ENCODE measurements at regions not wholly inside any gene's neighbourhood (a gene's known extent, or its start where the extent isn't known, plus 50 kb on each side); places are given as distances from the start of the nearest gene placed in this dataset.
"Not testable (repeated sequence)": the region's sequence is repeated elsewhere in the genome, so short reads cannot be mapped to it uniquely, and the experiment has no call there.

DNA sequence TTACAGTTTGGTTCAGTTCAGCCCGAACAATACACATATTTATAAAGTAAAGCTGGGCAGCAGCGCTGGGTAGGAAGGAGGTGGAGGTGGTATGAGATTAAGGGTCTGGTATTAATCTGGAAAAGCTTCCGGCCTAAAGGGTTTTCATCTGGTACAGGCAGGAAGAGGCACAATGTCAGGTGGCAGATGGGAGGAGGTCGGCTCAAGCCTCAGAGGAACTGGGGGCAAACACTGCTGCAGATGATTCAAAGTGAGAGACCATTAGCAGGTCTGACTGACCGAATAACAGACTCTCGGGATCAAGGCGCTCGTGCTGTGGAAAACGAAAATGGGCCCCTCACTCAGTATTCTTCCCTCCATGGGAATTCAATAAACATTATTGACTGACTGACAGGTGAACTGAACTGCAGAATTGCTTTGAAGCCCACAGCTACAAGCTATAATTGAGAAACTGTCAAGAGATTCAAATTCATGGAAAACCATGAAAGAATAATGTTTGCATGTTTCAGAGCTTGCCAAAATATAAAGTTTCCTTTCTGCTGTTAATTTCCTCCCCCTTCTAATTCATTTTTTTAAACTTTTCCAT, 75.3 kb downstream of the TMEM167A start:
- DNase-seq (ENCODE audit: low read depth in 2 of 3, low spot score in 2 of 3): no peak

DNA sequence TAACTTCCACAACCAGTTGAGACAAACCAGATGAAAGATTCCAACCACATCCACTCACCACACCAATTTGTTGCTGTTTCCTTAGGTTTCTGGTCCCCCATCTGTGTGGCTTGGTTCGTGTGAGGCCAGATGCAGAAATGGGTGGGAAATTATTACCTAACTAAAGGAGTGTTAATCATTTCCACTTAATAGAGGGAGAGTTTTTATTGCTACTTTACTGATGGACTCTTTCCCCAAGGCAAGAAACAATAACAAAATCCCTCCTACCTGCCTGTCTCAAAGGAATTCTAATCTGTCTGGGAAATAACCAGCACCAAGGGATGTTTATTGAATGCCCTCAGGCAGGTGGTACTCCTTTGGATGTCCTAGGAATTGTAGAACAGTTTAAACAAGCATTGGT, 76.3 kb downstream of the TMEM167A start:
- DNase-seq (ENCODE audit: low read depth in 2 of 3, low spot score in 2 of 3): no peak

- no peak for DNase-seq (ENCODE audit: low read depth in 2 of 3, low spot score in 2 of 3)
Measured at GRCh38 chr5:83000428-83000827, 76.8 kb downstream of the TMEM167A start.

DNA sequence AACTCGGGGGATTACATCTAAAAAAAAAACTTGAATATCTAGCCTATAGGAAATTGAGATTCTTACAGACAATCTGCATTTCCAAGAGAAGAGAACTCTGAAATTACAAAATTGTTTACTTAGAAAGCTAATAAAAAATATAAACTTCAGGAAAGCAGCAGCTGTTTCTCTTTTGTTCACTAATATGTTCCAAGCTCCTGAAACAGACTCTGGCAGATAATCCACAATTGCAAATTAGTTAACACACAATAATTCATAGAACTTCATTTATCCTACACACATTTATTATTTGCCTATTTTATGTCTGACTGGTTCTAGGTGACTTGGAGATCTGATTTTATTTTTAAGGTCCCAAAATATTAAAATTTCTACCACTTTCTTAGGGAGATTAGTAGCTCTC, 83.8 kb downstream of the TMEM167A start:
- no peak for DNase-seq (ENCODE audit: low read depth in 2 of 3, low spot score in 2 of 3)

- no peak for DNase-seq (ENCODE audit: low read depth in 2 of 3, low spot score in 2 of 3)
Measured at GRCh38 chr5:82992646-82993045, 84.5 kb downstream of the TMEM167A start.

GRCh38 chr5:82991678-82992323, 85.4 kb downstream of the TMEM167A start:
- no peak for DNase-seq (ENCODE audit: low read depth in 2 of 3, low spot score in 2 of 3)

DNA sequence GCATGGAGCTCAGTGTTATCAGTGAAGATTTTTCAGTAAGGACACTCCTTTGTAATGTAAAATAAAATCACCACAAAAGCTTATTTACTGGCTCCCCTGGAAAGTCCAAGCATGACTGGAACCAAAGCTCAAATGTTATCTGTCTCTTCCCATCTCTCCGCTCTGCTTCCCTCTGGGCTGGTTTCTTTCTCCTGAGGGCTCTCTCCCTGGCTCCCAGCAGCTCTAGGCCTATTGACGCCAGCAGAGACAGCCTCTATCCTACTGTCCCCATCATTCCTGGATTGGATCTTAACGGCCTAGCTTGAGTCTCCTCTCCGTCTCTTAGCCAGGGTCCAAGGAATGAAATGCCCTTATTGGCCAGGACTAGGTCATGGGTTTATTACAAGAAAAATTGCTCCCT, 86.1 kb downstream of the TMEM167A start:
- DNase-seq (ENCODE audit: low read depth in 2 of 3, low spot score in 2 of 3): no peak

DNA sequence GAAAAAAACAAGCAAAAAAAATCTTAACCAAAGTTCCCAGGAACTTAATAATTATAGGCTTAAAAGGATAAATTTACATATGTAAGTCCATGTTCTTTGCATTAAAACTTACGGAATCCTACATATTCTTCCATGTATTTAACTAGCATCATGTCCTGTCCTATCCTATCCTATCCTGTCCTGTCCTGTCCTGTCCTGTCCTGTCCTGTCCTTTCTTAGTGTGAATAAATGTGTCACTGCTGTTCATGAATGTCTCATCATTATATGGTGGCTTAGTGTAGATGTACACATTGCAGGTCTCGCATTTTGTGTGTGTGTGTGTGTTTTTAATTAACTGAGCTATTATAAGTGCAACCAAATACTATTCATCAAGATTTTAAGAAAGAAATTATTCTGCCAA, 90.0 kb downstream of the TMEM167A start:
- no peak for DNase-seq (ENCODE audit: low read depth in 2 of 3, low spot score in 2 of 3)

DNA sequence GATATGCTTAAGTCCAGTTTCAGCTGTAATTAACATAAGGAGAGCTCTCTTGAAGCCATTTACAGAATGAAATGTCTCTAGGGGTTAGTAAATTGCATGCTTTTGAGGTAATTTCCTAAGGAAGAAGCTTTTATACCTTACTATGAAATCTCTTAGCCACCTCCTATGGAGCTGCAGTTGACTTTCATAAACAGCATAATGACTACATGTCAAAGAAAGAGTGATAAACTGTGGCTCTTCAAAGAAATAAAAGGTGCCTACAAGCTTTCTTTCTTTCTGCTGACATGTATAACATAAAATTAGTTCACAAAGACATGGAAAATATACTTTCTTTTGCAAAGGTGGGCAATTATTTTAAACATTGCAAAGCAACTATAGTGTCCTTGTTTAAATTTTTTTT, 90.8 kb downstream of the TMEM167A start:
- no peak for DNase-seq (ENCODE audit: low read depth in 2 of 3, low spot score in 2 of 3)

GRCh38 chr5:82985763-82986162, 91.4 kb downstream of the TMEM167A start:
- DNase-seq (ENCODE audit: low read depth in 2 of 3, low spot score in 2 of 3): no peak

- DNase-seq (ENCODE audit: low read depth in 2 of 3, low spot score in 2 of 3): no peak
Measured at GRCh38 chr5:82984786-82985735, 92.1 kb downstream of the TMEM167A start.

DNA sequence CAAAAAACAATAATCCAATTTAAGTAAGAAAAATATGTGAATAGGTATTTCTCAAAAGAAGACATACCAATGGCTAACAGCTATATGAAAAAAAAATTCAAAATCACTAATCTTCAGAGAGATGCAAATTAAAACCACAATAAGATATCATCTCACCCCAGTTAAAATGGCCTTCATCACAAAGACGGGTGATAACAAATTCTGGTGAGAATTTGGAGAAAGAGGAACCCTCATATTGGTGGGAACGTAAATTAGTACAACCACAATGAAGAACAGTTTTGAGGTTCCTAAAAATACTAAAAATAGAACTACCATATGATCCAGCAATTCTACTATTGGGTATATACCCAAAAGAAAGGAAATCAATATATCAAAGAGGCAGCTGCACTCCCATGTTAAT, 94.3 kb downstream of the TMEM167A start:
- DNase-seq (ENCODE audit: low read depth in 2 of 3, low spot score in 2 of 3): no peak

DNA sequence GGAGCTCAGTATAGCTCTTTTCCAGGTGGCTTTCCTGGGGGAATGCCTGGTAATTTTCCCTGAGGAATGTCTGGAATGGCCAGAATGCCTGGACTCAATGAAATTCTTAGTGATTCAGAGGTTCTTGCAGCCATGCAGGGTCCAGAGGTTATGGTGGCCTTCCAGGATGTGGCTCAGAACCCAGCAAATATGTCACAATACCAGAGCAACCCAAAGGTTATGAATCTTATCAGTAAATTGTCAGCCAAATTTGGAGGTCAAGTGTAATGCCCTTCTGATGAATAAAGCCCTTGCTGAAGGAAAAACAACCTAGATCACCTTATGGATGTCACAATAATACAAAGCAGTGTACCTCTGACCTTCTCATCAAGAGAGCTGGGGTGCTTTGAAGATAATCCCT, 100.3 kb downstream of the TMEM167A start:
- not testable (repeated sequence) for DNase-seq (ENCODE audit: low read depth in 2 of 3, low spot score in 2 of 3)

GRCh38 chr5:82975812-82976211, 101.4 kb downstream of the TMEM167A start:
- DNase-seq (ENCODE audit: low read depth in 2 of 3, low spot score in 2 of 3): no peak

DNA sequence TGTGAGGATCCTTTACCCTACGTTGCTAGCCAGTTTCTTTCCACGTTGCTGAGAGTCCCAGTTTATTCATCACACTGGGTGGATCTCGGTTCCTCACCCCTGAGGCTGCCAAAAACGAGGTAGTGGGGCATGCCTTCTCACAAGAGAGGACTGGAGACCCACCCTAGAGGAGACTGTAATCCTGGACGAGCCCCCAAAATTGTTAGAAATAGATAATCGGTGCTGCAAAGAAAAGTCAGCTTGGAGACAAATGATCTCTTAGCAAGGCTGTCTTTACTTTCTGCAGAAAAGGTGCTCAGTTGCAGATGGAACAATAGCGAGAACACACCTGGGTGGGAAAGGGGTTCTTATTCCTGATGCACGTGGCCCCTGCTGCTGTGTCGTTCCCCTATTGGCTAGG, 101.8 kb downstream of the TMEM167A start:
- DNase-seq (ENCODE audit: low read depth in 2 of 3, low spot score in 2 of 3): no peak

DNA sequence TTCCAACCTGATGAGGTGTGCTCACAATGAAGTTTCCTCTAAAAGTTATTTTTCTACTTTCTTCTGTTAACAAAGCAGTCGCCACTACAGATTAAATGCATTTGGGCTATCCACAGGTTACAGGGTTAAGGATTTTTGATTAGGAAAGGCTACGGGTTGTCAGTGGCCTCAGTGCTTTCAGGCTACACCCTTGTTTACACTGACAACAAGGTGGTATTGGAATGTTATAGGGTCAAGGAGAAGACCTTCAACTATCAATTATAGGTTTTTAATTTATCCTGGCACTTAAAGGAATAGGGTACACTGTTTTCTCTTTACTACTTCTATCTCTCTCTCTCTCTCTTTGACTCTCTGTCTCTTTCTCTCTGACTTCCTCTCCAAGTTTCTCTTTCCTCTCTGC, 102.8 kb downstream of the TMEM167A start:
- DNase-seq (ENCODE audit: low read depth in 2 of 3, low spot score in 2 of 3): not testable (repeated sequence)

- DNase-seq (ENCODE audit: low read depth in 2 of 3, low spot score in 2 of 3): no peak
Measured at GRCh38 chr5:82971901-82972300, 105.3 kb downstream of the TMEM167A start.

- DNase-seq (ENCODE audit: low read depth in 2 of 3, low spot score in 2 of 3): not testable (repeated sequence)
Measured at GRCh38 chr5:82971034-82971806, 106.0 kb downstream of the TMEM167A start.

GRCh38 chr5:82969221-82969976, 107.8 kb downstream of the TMEM167A start:
- not testable (repeated sequence) for DNase-seq (ENCODE audit: low read depth in 2 of 3, low spot score in 2 of 3)

GRCh38 chr5:82967072-82967471, 110.1 kb downstream of the TMEM167A start:
- DNase-seq (ENCODE audit: low read depth in 2 of 3, low spot score in 2 of 3): no peak

- no peak for DNase-seq (ENCODE audit: low read depth in 2 of 3, low spot score in 2 of 3)
Measured at GRCh38 chr5:82959466-82959865, 117.7 kb downstream of the TMEM167A start.

Measured in activated CD8-positive, alpha-beta memory T cell treated with anti-CD3 and anti-CD28 coated beads for 48 hours (primary cell).